ENCODE measurements at regions not wholly inside any gene's neighbourhood (a gene's known extent, or its start where the extent isn't known, plus 50 kb on each side); places are given as distances from the start of the nearest gene placed in this dataset.

DNA sequence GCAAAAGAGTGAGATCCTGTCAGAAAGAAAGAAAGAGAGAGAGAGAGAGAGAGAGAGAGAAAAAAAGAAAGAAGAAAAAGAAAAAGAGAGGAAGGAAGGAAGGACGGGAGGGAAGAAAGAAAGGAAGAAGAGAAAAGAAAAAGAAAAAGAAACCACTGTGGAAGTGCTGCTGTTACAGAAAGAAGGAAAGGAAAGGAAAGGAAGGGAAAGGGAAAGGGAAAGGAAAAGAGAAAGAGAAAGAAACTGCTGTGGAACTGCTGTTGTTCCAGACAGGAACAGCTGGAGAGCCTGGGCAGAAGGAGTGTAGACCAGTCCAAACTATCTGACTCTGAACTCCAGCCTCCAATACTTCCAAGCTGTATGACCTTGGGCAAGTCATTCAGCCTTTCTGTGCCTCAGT lies 220.7 kb upstream of the WWC1 start:
- TF ChIP-seq, protein P1, sequence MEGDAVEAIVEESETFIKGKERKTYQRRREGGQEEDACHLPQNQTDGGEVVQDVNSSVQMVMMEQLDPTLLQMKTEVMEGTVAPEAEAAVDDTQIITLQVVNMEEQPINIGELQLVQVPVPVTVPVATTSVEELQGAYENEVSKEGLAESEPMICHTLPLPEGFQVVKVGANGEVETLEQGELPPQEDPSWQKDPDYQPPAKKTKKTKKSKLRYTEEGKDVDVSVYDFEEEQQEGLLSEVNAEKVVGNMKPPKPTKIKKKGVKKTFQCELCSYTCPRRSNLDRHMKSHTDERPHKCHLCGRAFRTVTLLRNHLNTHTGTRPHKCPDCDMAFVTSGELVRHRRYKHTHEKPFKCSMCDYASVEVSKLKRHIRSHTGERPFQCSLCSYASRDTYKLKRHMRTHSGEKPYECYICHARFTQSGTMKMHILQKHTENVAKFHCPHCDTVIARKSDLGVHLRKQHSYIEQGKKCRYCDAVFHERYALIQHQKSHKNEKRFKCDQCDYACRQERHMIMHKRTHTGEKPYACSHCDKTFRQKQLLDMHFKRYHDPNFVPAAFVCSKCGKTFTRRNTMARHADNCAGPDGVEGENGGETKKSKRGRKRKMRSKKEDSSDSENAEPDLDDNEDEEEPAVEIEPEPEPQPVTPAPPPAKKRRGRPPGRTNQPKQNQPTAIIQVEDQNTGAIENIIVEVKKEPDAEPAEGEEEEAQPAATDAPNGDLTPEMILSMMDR (IDR thresholded peaks at IDR 0.05) = no peak
- no peak for TF ChIP-seq POLR2A (IDR thresholded peaks at IDR 0.05)

Data from thyroid gland (tissue), 4 donors.